Spleen (tissue), 11 donors: ENCODE measurements at regions not wholly inside any gene's neighbourhood (a gene's known extent, or its start where the extent isn't known, plus 50 kb on each side); places are given as distances from the start of the nearest gene placed in this dataset.

Experiments
- DNase-seq: peaks from one replicate; pipeline ENCODE4 v3.0.0-alpha.2; 2020
- H3K27ac ChIP-seq, 8 donors: fragments of 200-600 bp; sonication (generic) in 7 of 8; 1 replicate in 4 of 8; 2 replicates in 4 of 8; pipeline versions ENCODE4 v1.5.0 to v1.8.0; 2016 to 2021; ENCODE audit warnings: inconsistent platforms in 4 of 8, mild to moderate bottlenecking in 4 of 8, moderate library complexity in 1 of 8
- H3K27me3 ChIP-seq, 7 donors: fragments of 200-600 bp; sonication (generic) in 6 of 7; replicated peaks in 1 of 7; 1 replicate in 4 of 7; 2 replicates in 3 of 7; pipeline versions ENCODE4 v1.5.0 to v1.8.0; 2016 to 2021; ENCODE audit warnings: inconsistent platforms in 3 of 7, mild to moderate bottlenecking in 1 of 7
- H3K36me3 ChIP-seq, 6 donors: fragments of 200-600 bp; sonication (generic) in 5 of 6; 1 replicate in 4 of 6; 2 replicates in 2 of 6; pipeline versions ENCODE4 v1.5.0 to v1.8.0; 2016 to 2021; ENCODE audit warnings: inconsistent platforms in 2 of 6
- H3K4me1 ChIP-seq, 6 donors: fragments of 200-600 bp; sonication (generic) in 5 of 6; 1 replicate in 3 of 6; 2 replicates in 3 of 6; pipeline versions ENCODE4 v1.5.0 to v1.8.0; 2016 to 2021; ENCODE audit warnings: inconsistent platforms in 3 of 6
- H3K4me3 ChIP-seq, 8 donors: fragments of 200-600 bp; sonication (generic) in 7 of 8; 1 replicate in 4 of 8; 2 replicates in 4 of 8; pipeline versions ENCODE4 v1.5.0 to v1.8.0; 2016 to 2021; ENCODE audit warnings: inconsistent platforms in 4 of 8, mild to moderate bottlenecking in 4 of 8, moderate library complexity in 2 of 8
- H3K9me3 ChIP-seq, 8 donors: fragments of 200-600 bp; sonication (generic) in 7 of 8; 1 replicate in 4 of 8; 2 replicates in 4 of 8; pipeline versions ENCODE4 v1.5.0 to v1.8.0; 2016 to 2021; ENCODE audit warnings: inconsistent platforms in 4 of 8
- POLR2A ChIP-seq, 3 donors: fragments of 450-650 bp; IDR thresholded peaks; one replicate each; pipeline ENCODE4 v1.5.1; 2017; ENCODE audit warnings: antibody characterized with exemption in 3 of 3, mild to moderate bottlenecking in 1 of 3
- POLR2AphosphoS5 ChIP-seq, 3 donors: sonication (generic); formaldehyde crosslinking; IDR thresholded peaks; one replicate each; pipeline ENCODE4 v1.5.1; 2017; ENCODE audit warnings: antibody characterized with exemption in 3 of 3
- whole genome bisulfite sequencing, 5 donors: extraction: QIAGEN DNeasy Blood & Tissue Kit in 3 of 5; methylation state at CpG; one replicate each; pipeline versions ENCODE4 v1.1.5 to v1.1.7; 2013 to 2018; 5-methylcytosine and 5-hydroxymethylcytosine counted together
- intact Hi-C: fragments of 100-400 bp; cut with DNase I; formaldehyde crosslinking; loops from one replicate; pipeline ENCODE4 v1.15.0; 2023; ENCODE audit warnings: low total_unique reads
- TF ChIP-seq, protein P1 (sequence below), 11 experiments: fragments of 200-600 bp in 7 of 11; fragments of 450-650 bp in 4 of 11; sonication (generic) in 4 of 11; IDR thresholded peaks in 8 of 11; conservative IDR thresholded peaks in 3 of 11; 1 replicate in 7 of 11; 2 replicates in 4 of 11; pipeline versions ENCODE4 v1.4.0 to v1.8.0; 2016 to 2021; ENCODE audit warnings: antibody characterized with exemption in 11 of 11, inconsistent platforms in 4 of 11, mild to moderate bottlenecking in 1 of 11
- donor health status: healthy with polysubstance abuse.
- donor health status: DM: no; HTN: no; CAD: no; lungs with moderate emphysema.
- donor health status: DM: no; HTN: no; CAD: no.
- donor health status: Bipolar disorder and iron deficiency.
- donor health status: healthy.
- donor health status: DM: no; HTN: no; CAD: no.
- donor health status: DM: yes; HTN: yes; CAD: no.

DNA sequence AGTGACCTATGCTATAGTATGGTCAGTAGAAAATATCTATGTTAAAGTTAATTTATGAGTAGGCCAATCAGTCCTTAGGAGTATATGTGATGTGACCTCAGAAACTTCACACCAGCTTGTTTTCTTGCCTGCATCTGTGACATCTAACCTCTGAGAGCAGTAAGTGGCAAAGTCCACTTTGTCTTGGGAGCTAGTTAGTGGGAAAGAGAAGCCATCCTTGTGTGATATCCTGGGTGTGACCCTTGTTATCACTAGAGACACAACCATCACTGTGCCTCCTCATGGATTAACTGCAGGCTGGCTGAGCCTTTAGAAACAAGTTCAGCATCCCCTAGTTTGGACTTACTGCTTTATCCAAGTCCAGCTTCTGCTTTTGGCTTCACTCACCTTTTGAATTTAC lies 170.6 kb upstream of the STXBP6 start:
- DNase-seq, result no peak
- intact Hi-C loops, result no loop called here
- Histone ChIP-seq H3K27me3 (no peaks in the 10 kb centered on the region), H3K36me3 (no peaks in the 10 kb centered on the region), H3K4me3 (no peak overlapping the region), H3K4me1 (no peaks in the 10 kb centered on the region), H3K9me3 (no peaks in the 10 kb centered on the region), H3K27ac (no peak overlapping the region)
- no peak for TF ChIP-seq POLR2A (IDR thresholded peaks at IDR 0.05)
- TF ChIP-seq, protein P1, sequence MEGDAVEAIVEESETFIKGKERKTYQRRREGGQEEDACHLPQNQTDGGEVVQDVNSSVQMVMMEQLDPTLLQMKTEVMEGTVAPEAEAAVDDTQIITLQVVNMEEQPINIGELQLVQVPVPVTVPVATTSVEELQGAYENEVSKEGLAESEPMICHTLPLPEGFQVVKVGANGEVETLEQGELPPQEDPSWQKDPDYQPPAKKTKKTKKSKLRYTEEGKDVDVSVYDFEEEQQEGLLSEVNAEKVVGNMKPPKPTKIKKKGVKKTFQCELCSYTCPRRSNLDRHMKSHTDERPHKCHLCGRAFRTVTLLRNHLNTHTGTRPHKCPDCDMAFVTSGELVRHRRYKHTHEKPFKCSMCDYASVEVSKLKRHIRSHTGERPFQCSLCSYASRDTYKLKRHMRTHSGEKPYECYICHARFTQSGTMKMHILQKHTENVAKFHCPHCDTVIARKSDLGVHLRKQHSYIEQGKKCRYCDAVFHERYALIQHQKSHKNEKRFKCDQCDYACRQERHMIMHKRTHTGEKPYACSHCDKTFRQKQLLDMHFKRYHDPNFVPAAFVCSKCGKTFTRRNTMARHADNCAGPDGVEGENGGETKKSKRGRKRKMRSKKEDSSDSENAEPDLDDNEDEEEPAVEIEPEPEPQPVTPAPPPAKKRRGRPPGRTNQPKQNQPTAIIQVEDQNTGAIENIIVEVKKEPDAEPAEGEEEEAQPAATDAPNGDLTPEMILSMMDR (IDR thresholded peaks at IDR 0.05 in 8 of 11, conservative IDR thresholded peaks at IDR 0.05 in 3 of 11), result no peak
- no peak for TF ChIP-seq POLR2AphosphoS5 (IDR thresholded peaks at IDR 0.05)

DNA sequence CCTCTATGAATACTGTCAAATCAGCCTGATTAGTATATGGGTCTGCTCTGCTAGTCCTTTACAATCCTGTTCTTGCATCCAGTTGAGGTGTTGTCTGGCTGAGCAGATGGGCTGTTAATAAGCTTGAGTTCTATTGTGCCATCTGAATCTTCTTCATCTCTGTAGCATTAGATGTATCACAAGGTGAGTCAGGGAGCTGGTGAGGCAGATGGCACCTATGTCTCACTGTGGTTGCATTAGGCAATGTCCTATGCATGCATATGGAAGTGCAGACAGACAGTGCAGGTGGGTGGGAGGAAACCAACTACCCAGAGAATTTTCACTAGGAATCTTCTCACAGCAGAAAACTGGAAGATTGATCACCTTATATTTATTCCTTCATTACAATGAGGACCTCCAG lies 165.7 kb upstream of the STXBP6 start:
- TF ChIP-seq, protein P1 (IDR thresholded peaks at IDR 0.05 in 8 of 11, conservative IDR thresholded peaks at IDR 0.05 in 3 of 11), result no peak
- no peak for TF ChIP-seq POLR2A (IDR thresholded peaks at IDR 0.05)
- intact Hi-C loops, result no loop called here

DNA sequence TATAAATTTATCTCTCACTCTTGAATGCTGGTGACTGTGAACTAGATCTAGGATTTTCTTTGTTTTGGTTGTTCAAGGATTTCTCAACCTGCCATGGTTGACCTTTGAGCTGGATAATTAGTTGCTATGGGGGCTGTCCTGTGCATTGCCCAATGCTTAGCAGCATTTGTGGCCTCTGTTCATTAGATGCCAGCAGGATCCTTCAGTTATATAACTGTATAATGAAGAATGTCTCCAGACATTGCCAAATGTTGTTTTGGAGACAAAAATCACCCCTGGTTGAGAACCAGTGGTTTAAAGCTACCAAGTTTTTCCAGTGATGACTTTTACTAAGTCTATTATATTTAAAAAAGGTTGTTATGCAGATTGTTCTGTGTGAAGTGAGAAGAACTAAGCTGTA lies 147.9 kb upstream of the STXBP6 start:
- Histone ChIP-seq H3K9me3 (peaks cover 0 to 22% (median 15%) of the 10 kb centered on the region in 8 donors), H3K4me3 (no peak overlapping the region), H3K36me3 (no peaks in the 10 kb centered on the region), H3K4me1 (no peaks in the 10 kb centered on the region), H3K27me3 (no peaks in the 10 kb centered on the region), H3K27ac (no peak overlapping the region)
- intact Hi-C loops, result no loop called here
- TF ChIP-seq POLR2A (IDR thresholded peaks at IDR 0.05) (no peak), POLR2AphosphoS5 (IDR thresholded peaks at IDR 0.05) (no peak)
- TF ChIP-seq, protein P1 (IDR thresholded peaks at IDR 0.05 in 8 of 11, conservative IDR thresholded peaks at IDR 0.05 in 3 of 11), result no peak
- DNase-seq, result no peak

More for the DNA sequence above, 165.7 kb upstream of the STXBP6 start:
- Histone ChIP-seq H3K27ac (no peak overlapping the region), H3K4me1 (no peaks in the 10 kb centered on the region), H3K36me3 (no peaks in the 10 kb centered on the region), H3K4me3 (no peak overlapping the region), H3K27me3 (no peaks in the 10 kb centered on the region), H3K9me3 (peaks cover 0 to 6% (median 0%) of the 10 kb centered on the region in 8 donors)
- DNase-seq, result no peak

GRCh38 chr14:25180221-25180620 lies 130.3 kb upstream of the STXBP6 start:
- TF ChIP-seq POLR2AphosphoS5 (IDR thresholded peaks at IDR 0.05) (no peak), POLR2A (IDR thresholded peaks at IDR 0.05) (no peak)
- TF ChIP-seq, protein P1 (IDR thresholded peaks at IDR 0.05 in 8 of 11, conservative IDR thresholded peaks at IDR 0.05 in 3 of 11), result no peak
- peaks cover 0 to 31% (median 3%) of the 10 kb centered on the region in 8 donors for H3K9me3 ChIP-seq
- H3K4me1 ChIP-seq, result no peaks in the 10 kb centered on the region
- H3K36me3 ChIP-seq, result no peaks in the 10 kb centered on the region
- H3K27ac ChIP-seq, result no peak overlapping the region
- 94 to 100% (median 96%) methylated on average over 1 of the region's 1 CpG for WGBS, 5 donors
- no peak for DNase-seq
- intact Hi-C loops, result no loop called here
- peaks cover 0 to 5% (median 0%) of the 10 kb centered on the region in 7 donors for H3K27me3 ChIP-seq
- H3K4me3 ChIP-seq, result no peak overlapping the region
